H1 (cell line): ENCODE measurements at regions not wholly inside any gene's neighbourhood (a gene's known extent, or its start where the extent isn't known, plus 50 kb on each side); places are given as distances from the start of the nearest gene placed in this dataset.

Source experiments
- ATF2 ChIP-seq: IDR thresholded peaks from 2 replicates; pipeline ENCODE4 v1.6.1; 2012; ENCODE audit warnings: low read length, inconsistent platforms
- CTCF ChIP-seq, 3 experiments: IDR thresholded peaks; 1 replicate in 2 of 3; 2 replicates in 1 of 3; pipeline versions ENCODE4 v1.5.1 to v1.6.1; 2011; ENCODE audit warnings: low read length in 3 of 3, mild to moderate bottlenecking in 3 of 3, inconsistent platforms in 2 of 3, low read depth in 1 of 3, moderate library complexity in 1 of 3; ENCODE audit not compliant: insufficient read depth in 1 of 3; ENCODE audit errors: control extremely low read depth in 1 of 3
- NANOG ChIP-seq: IDR thresholded peaks from 2 replicates; pipeline ENCODE4 v1.6.1; 2011; ENCODE audit warnings: low read length, low read depth, mild to moderate bottlenecking, inconsistent platforms; ENCODE audit not compliant: insufficient read depth, poor library complexity, severe bottlenecking
- TEAD4 ChIP-seq: IDR thresholded peaks from 2 replicates; pipeline ENCODE4 v1.6.1; 2012; ENCODE audit warnings: low read depth, low read length, inconsistent platforms, mixed read lengths
- ZNF274 ChIP-seq: IDR thresholded peaks from 2 replicates; pipeline ENCODE4 v1.7.0; 2012; ENCODE audit warnings: low read length, borderline replicate concordance; ENCODE audit errors: extremely low read depth

GRCh38 chr5:128645581-128645980 lies 107.5 kb upstream of the FBN2 start (continued):
- TF ChIP-seq NANOG (no peak), CTCF (IDR thresholded peaks at IDR 0.05; ENCODE audit: control extremely low read depth in 1 of 3, insufficient read depth in 1 of 3, low read depth in 1 of 3, low read length in 3 of 3) (no peak), ATF2 (no peak), ZNF274 (no peak), TEAD4 (no peak)
